GM21576 (cell line): ENCODE measurements at regions not wholly inside any gene's neighbourhood (a gene's known extent, or its start where the extent isn't known, plus 50 kb on each side); places are given as distances from the start of the nearest gene placed in this dataset.
"Not testable (repeated sequence)": the region's sequence is repeated elsewhere in the genome, so short reads cannot be mapped to it uniquely, and the experiment has no call there.

Experiments used
- ATAC-seq: cut with Tn5 transposase; IDR thresholded peaks from one replicate; pipeline ENCODE4 v1.9.1; 2021; ENCODE audit warnings: mild to moderate bottlenecking, moderate library complexity; ENCODE audit not compliant: unreplicated experiment

- ATAC-seq = no peak
Observed at GRCh38 chr6:28825732-28826293, 98.0 kb downstream of the TRIM27 start.

GRCh38 chr6:28831683-28832082, 92.1 kb downstream of the TRIM27 start:
- ATAC-seq = not testable (repeated sequence)

GRCh38 chr6:28836703-28837102, 87.1 kb downstream of the TRIM27 start:
- not testable (repeated sequence) for ATAC-seq

GRCh38 chr6:28838289-28838633, 85.5 kb downstream of the TRIM27 start:
- no peak for ATAC-seq

GRCh38 chr6:28838634-28839442, 84.9 kb downstream of the TRIM27 start:
- ATAC-seq = no peak

- ATAC-seq = no peak
Observed at GRCh38 chr6:28839443-28840120, 84.2 kb downstream of the TRIM27 start.

DNA sequence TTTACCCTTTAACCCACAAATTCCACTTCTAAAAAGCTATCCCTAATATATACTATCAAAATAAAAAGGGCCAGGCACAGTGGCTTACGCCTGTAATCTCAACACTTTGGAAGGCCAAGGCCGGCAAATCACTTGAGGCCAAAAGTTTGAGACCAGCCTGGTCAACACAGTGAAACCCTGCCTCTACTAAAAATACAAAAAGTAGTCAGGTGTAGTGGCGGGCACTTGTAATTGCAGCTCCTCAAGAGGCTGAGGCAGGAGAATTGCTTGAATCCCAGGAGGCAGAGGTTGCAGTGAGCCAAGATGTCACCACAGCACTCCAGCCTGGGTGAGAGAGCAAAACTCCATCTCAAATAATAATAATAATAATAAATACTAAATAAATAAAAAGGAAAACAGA, 82.5 kb downstream of the TRIM27 start:
- ATAC-seq = no peak

DNA sequence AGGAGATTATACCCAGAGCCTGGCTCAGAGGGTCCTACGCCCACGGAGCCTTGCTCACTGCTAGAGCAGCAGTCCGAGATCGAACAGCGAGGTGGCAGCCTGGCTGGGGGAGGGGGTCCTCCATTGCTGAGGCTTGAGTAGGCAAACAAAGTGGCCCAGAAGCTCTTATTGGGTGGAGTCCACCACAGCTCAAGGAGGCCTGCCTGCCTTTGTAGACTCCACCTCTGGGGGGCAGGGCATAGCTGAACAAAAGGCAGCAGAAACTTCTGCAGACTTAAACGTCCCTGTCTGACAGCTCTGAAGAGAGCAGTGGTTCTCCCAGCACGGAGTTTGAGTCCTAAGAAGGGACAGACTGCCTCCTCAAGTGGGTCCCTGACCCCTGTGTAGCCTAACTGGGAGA, 75.0 kb downstream of the TRIM27 start:
- not testable (repeated sequence) for ATAC-seq
